ENCODE measurements at regions not wholly inside any gene's neighbourhood (a gene's known extent, or its start where the extent isn't known, plus 50 kb on each side); places are given as distances from the start of the nearest gene placed in this dataset.

DNA sequence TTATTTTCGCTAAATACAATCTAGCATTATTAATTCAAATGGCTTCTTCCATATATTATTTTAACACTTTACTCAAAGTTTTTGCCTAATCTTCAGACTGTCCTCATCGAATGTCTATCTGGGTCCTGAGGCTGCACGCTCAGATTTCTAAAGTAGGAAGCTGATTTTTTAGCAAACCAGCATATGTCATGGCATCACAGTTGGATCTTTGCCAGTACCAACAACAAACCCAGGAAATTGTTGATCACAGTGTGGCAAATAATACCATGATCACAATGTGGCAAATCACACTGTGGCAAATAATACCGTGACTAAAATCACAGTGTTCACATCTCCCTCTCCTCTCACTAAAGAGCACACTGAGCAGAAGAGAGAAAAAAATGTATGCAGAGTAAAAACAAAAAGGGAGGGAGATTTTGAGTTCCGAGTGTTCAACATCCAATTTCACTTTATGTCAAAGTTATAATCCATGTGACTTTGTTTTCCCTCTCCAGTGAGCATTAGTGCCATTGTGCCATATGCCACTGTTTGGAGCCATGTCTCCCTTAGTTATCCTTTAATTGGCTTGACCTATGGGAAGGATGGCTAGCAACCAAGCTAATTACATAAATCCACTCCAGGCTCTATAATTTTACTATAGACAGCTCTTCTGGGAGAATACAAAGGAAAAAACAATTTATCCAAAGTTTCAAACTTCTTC is 1059.6 kb downstream of the HACE1 start:
- Histone ChIP-seq H2AFZ (ENCODE audit: low read length) (no peak overlapping the region), H3K23ac (ENCODE audit: insufficient read length) (no peak overlapping the region), H3K4me3 (ENCODE audit: extremely low read depth in 1 of 4, insufficient read depth in 2 of 4, low read depth in 3 of 4, low read length in 4 of 4) (no peak overlapping the region), H3K4me1 (replicated peaks in 1 of 4; ENCODE audit: control insufficient read depth in 3 of 4, insufficient read depth in 4 of 4, low read length in 3 of 4) (no peaks in the 10 kb centered on the region; a peak in 2 of 7 replicates), H2BK15ac (ENCODE audit: low read length) (no peak overlapping the region), H3K9ac (replicated peaks in 1 of 4; ENCODE audit: extremely low read depth in 1 of 4, low read depth in 3 of 4, low read length in 3 of 4) (no peak overlapping the region), H3K18ac (ENCODE audit: extremely low read depth, low read length) (no peak overlapping the region), H2BK120ac (replicated peaks; ENCODE audit: low read depth, low read length) (no peak overlapping the region), H4K8ac (ENCODE audit: extremely low read depth, insufficient read depth, low read length) (no peak overlapping the region), H4K20me1 (replicated peaks in 1 of 2; ENCODE audit: control insufficient read depth in 1 of 2, insufficient read depth in 2 of 2, low read length in 2 of 2) (no peaks in the 10 kb centered on the region), H3K27ac (ENCODE audit: low read depth, low read length) (no peak overlapping the region), H2BK20ac (ENCODE audit: low read length) (no peak overlapping the region), H3K23me2 (ENCODE audit: low read depth, low read length) (no peaks in the 10 kb centered on the region), H3K79me2 (ENCODE audit: control insufficient read depth in 1 of 2, insufficient read depth in 2 of 2, low read length in 2 of 2) (no peaks in the 10 kb centered on the region), H2BK5ac (ENCODE audit: low read depth, low read length) (no peak overlapping the region), H3K79me1 (ENCODE audit: low read depth, low read length) (no peaks in the 10 kb centered on the region), H3K27me3 (replicated peaks in 1 of 4; ENCODE audit: control insufficient read depth in 3 of 4, extremely low read depth in 1 of 4, insufficient read depth in 3 of 4, low read length in 3 of 4) (no peaks in the 10 kb centered on the region), H3K4ac (replicated peaks; ENCODE audit: insufficient read length, low read depth, low read length) (no peak overlapping the region), H4K5ac (ENCODE audit: insufficient read length, low read depth, low read length) (no peak overlapping the region), H2AK5ac (ENCODE audit: low read depth, low read length) (no peak overlapping the region), H3K9me3 (ENCODE audit: insufficient read depth in 2 of 2, low read depth in 1 of 2, low read length in 1 of 2) (no peaks in the 10 kb centered on the region), H3K14ac (ENCODE audit: insufficient read length) (no peak overlapping the region), H3K36me3 (ENCODE audit: control insufficient read depth in 2 of 4, insufficient read depth in 4 of 4, low read length in 3 of 4) (no peaks in the 10 kb centered on the region), H2BK12ac (ENCODE audit: low read depth, low read length) (no peak overlapping the region), H3K4me2 (ENCODE audit: insufficient read depth in 1 of 2, low read depth in 2 of 2, low read length in 2 of 2) (no peak overlapping the region), H3K56ac (replicated peaks; ENCODE audit: insufficient read length, low read depth, low read length) (no peak overlapping the region), H4K91ac (replicated peaks; ENCODE audit: insufficient read length, low read length) (no peak overlapping the region)
- POLR2A ChIA-PET (ENCODE audit: partially characterized antibody): no interaction called here
- DNase-seq (ENCODE audit: low read depth in 1 of 2, low spot score in 2 of 2): no peak
- TF ChIP-seq SIN3A (conservative IDR thresholded peaks at IDR 0.05 in 1 of 2, IDR thresholded peaks at IDR 0.05 in 1 of 2; ENCODE audit: low read depth in 1 of 2, low read length in 2 of 2): no peak
- CTCF ChIA-PET (ENCODE audit: partially characterized antibody): interaction anchor here (0.6 to 1.2 kb wide), 3 partner anchors 10 to 506 kb away, joined by 3 to 4 read pairs (median 3); no protein-coding TSS in a partner anchor
- FAIRE-seq: no peak
- WGBS, 2 experiments (ENCODE audit: extremely low coverage in 1 of 2, insufficient coverage in 1 of 2, insufficient read length in 1 of 2, insufficient replicate concordance in 2 of 2, low coverage in 1 of 2, low lambda C conversion rate in 2 of 2, missing lambda C conversion rate in 1 of 2): 93% methylated on average over 5 of the region's 5 CpGs; no CpG with 5 or more reads in 1 of the 2 experiments

All from H1 (cell line).